ENCODE measurements at regions not wholly inside any gene's neighbourhood (a gene's known extent, or its start where the extent isn't known, plus 50 kb on each side); places are given as distances from the start of the nearest gene placed in this dataset.

- DNase-seq (ENCODE audit: low read depth), result no peak
- no peak overlapping the region for H3K4me3 ChIP-seq (ENCODE audit: control insufficient read depth, low read depth, low read length)
- TF ChIP-seq CTCF (IDR thresholded peaks at IDR 0.05; ENCODE audit: control insufficient read depth, insufficient read depth, low read depth, low read length, missing control alignments), result no peak
Measured at GRCh38 chr11:97746818-97747217, 1273.9 kb upstream of the CNTN5 start.

GRCh38 chr11:97751405-97751804, 1269.3 kb upstream of the CNTN5 start:
- no peak overlapping the region for H3K4me3 ChIP-seq (ENCODE audit: control insufficient read depth, low read depth, low read length)
- TF ChIP-seq CTCF (IDR thresholded peaks at IDR 0.05; ENCODE audit: control insufficient read depth, insufficient read depth, low read depth, low read length, missing control alignments), result no peak
- DNase-seq (ENCODE audit: low read depth), result no peak

GRCh38 chr11:97751952-97752351, 1268.8 kb upstream of the CNTN5 start:
- no peak for DNase-seq (ENCODE audit: low read depth)
- TF ChIP-seq CTCF (IDR thresholded peaks at IDR 0.05; ENCODE audit: control insufficient read depth, insufficient read depth, low read depth, low read length, missing control alignments), result no peak
- no peak overlapping the region for H3K4me3 ChIP-seq (ENCODE audit: control insufficient read depth, low read depth, low read length)

- no peak for TF ChIP-seq CTCF (IDR thresholded peaks at IDR 0.05; ENCODE audit: control insufficient read depth, insufficient read depth, low read depth, low read length, missing control alignments)
- no peak for DNase-seq (ENCODE audit: low read depth)
- H3K4me3 ChIP-seq (ENCODE audit: control insufficient read depth, low read depth, low read length), result no peak overlapping the region
Measured at GRCh38 chr11:97754976-97755375, 1265.8 kb upstream of the CNTN5 start.

- no peak for TF ChIP-seq CTCF (IDR thresholded peaks at IDR 0.05; ENCODE audit: control insufficient read depth, insufficient read depth, low read depth, low read length, missing control alignments)
- H3K4me3 ChIP-seq (ENCODE audit: control insufficient read depth, low read depth, low read length), result no peak overlapping the region
- DNase-seq (ENCODE audit: low read depth), result no peak
Measured at GRCh38 chr11:97756571-97757335, 1264.0 kb upstream of the CNTN5 start.

GRCh38 chr11:97761175-97761574, 1259.6 kb upstream of the CNTN5 start:
- TF ChIP-seq CTCF (IDR thresholded peaks at IDR 0.05; ENCODE audit: control insufficient read depth, insufficient read depth, low read depth, low read length, missing control alignments), result no peak
- DNase-seq (ENCODE audit: low read depth), result no peak
- no peak overlapping the region for H3K4me3 ChIP-seq (ENCODE audit: control insufficient read depth, low read depth, low read length)
